Pancreas (tissue), 10 donors: ENCODE measurements at regions not wholly inside any gene's neighbourhood (a gene's known extent, or its start where the extent isn't known, plus 50 kb on each side); places are given as distances from the start of the nearest gene placed in this dataset.

ENCODE experiments used
- ATAC-seq, 4 donors: fragments of 200-7000 bp; cut with Tn5 transposase; one replicate each; pipeline versions ENCODE4 v1.8.0 to v1.9.1; 2020; ENCODE audit warnings: mild to moderate bottlenecking in 4 of 4, moderate library complexity in 4 of 4
- DNase-seq, 6 donors: peaks; one replicate each; pipeline ENCODE4 v3.0.0-alpha.2; 2020
- FAIRE-seq: peaks from 2 replicates; lab custom pipeline; 2012; peaks lifted over from hg19 to GRCh38; lab: Jason Lieb, UNC
- H3K27ac ChIP-seq, 4 donors: fragments of 200-600 bp; sonication (generic); 1 replicate in 3 of 4; 2 replicates in 1 of 4; pipeline versions ENCODE4 v1.5.0 to v1.8.0; 2020
- H3K27me3 ChIP-seq, 4 donors: fragments of 200-600 bp; one replicate each; pipeline ENCODE4 v1.8.0; 2021
- H3K36me3 ChIP-seq, 3 donors: fragments of 200-600 bp; sonication (generic) in 1 of 3; one replicate each; pipeline versions ENCODE4 v1.5.0 to v1.8.0; 2020 to 2021
- H3K4me1 ChIP-seq, 3 donors: fragments of 200-600 bp; one replicate each; pipeline ENCODE4 v1.8.0; 2021
- H3K4me3 ChIP-seq, 4 donors: fragments of 200-600 bp; sonication (generic) in 2 of 4; one replicate each; pipeline versions ENCODE4 v1.5.0 to v1.8.0; 2020 to 2021
- H3K9me3 ChIP-seq, 4 donors: fragments of 200-600 bp; one replicate each; pipeline ENCODE4 v1.8.0; 2021
- CTCF ChIP-seq, 4 donors: fragments of 200-600 bp; sonication (generic) in 3 of 4; IDR thresholded peaks; one replicate each; pipeline versions ENCODE4 v1.5.0 to v1.8.0; 2021; ENCODE audit warnings: antibody characterized with exemption in 4 of 4
- WGBS, 2 donors: extraction: QIAGEN DNeasy Blood & Tissue Kit; methylation state at CpG; one replicate each; pipeline ENCODE4 v1.1.7; 2013; 5-methylcytosine and 5-hydroxymethylcytosine counted together
- intact Hi-C, 3 donors: fragments of 100-400 bp; cut with DNase I; formaldehyde crosslinking; loops; one replicate each; pipeline versions ENCODE4 v1.11.1 to v1.14.2; 2022
- donor health status: healthy with polysubstance abuse.
- donor health status: DM: no; HTN: no; CAD: no; lungs with moderate emphysema.
- donor health status: DM: no; HTN: no; CAD: no.
- donor health status: control.
- donor health status: control.
- donor health status: Bipolar disorder and iron deficiency.
- donor health status: DM: yes; HTN: yes; CAD: no.
- donor health status: DM: no; HTN: no; CAD: no.
- donor health status: DM: no; HTN: no; CAD: no.
- donor health status: DM: yes; HTN: yes; CAD: no.

GRCh38 chr4:181684310-181684709 lies 558.9 kb upstream of the TENM3 start:
- ATAC-seq = no peak
- DNase-seq = no peak
- H3K36me3 ChIP-seq = no peaks in the 10 kb centered on the region
- no peaks in the 10 kb centered on the region for H3K4me1 ChIP-seq
- no peak overlapping the region for H3K27ac ChIP-seq
- no peak for FAIRE-seq
- 56 to 80% methylated on average over 2 of the region's 2 CpGs for WGBS, 2 donors
- no peaks in the 10 kb centered on the region for H3K9me3 ChIP-seq
- intact Hi-C loops = no loop called here
- TF ChIP-seq CTCF (IDR thresholded peaks at IDR 0.05) = no peak
- H3K27me3 ChIP-seq = no peaks in the 10 kb centered on the region
- no peak overlapping the region for H3K4me3 ChIP-seq

- H3K27ac ChIP-seq = no peak overlapping the region
- ATAC-seq (no peak), DNase-seq (no peak), FAIRE-seq (no peak)
- no peaks in the 10 kb centered on the region for H3K4me1 ChIP-seq
- H3K4me3 ChIP-seq = no peak overlapping the region
- no peaks in the 10 kb centered on the region for H3K36me3 ChIP-seq
- intact Hi-C loops = no loop called here
- no peaks in the 10 kb centered on the region for H3K27me3 ChIP-seq
- no peaks in the 10 kb centered on the region for H3K9me3 ChIP-seq
- 65 to 90% methylated on average over 2 of the region's 2 CpGs for WGBS, 2 donors
- no peak for TF ChIP-seq CTCF (IDR thresholded peaks at IDR 0.05)
Measured at GRCh38 chr4:181685461-181685860, 557.7 kb upstream of the TENM3 start.

GRCh38 chr4:181685911-181686310 lies 557.3 kb upstream of the TENM3 start:
- intact Hi-C loops = no loop called here
- no peaks in the 10 kb centered on the region for H3K27me3 ChIP-seq
- no peak for ATAC-seq
- H3K36me3 ChIP-seq = no peaks in the 10 kb centered on the region
- no peak for FAIRE-seq
- no peaks in the 10 kb centered on the region for H3K4me1 ChIP-seq
- H3K9me3 ChIP-seq = no peaks in the 10 kb centered on the region
- 62 to 74% methylated on average over 4 of the region's 4 CpGs for WGBS, 2 donors
- H3K4me3 ChIP-seq = no peak overlapping the region
- H3K27ac ChIP-seq = no peak overlapping the region
- no peak for DNase-seq
- TF ChIP-seq CTCF (IDR thresholded peaks at IDR 0.05) = no peak

GRCh38 chr4:181687116-181687515 lies 556.1 kb upstream of the TENM3 start:
- no peak overlapping the region for H3K4me3 ChIP-seq
- no peaks in the 10 kb centered on the region for H3K36me3 ChIP-seq
- H3K27me3 ChIP-seq = no peaks in the 10 kb centered on the region
- no peaks in the 10 kb centered on the region for H3K9me3 ChIP-seq
- no peaks in the 10 kb centered on the region for H3K4me1 ChIP-seq
- no peak for TF ChIP-seq CTCF (IDR thresholded peaks at IDR 0.05)
- DNase-seq (no peak), ATAC-seq (no peak), FAIRE-seq (no peak)
- 40 to 51% methylated on average over 4 of the region's 4 CpGs for WGBS, 2 donors
- intact Hi-C loops = no loop called here
- no peak overlapping the region for H3K27ac ChIP-seq

GRCh38 chr4:181688432-181688831 lies 554.8 kb upstream of the TENM3 start:
- intact Hi-C loops = no loop called here
- Histone ChIP-seq H3K4me1 (no peaks in the 10 kb centered on the region), H3K4me3 (no peak overlapping the region), H3K9me3 (no peaks in the 10 kb centered on the region), H3K36me3 (no peaks in the 10 kb centered on the region), H3K27me3 (no peaks in the 10 kb centered on the region), H3K27ac (no peak overlapping the region)
- no peak for DNase-seq
- ATAC-seq = no peak
- WGBS, 2 donors = 45 to 52% methylated on average over 3 of the region's 3 CpGs
- FAIRE-seq = no peak
- no peak for TF ChIP-seq CTCF (IDR thresholded peaks at IDR 0.05)
